ENCODE measurements at regions not wholly inside any gene's neighbourhood (a gene's known extent, or its start where the extent isn't known, plus 50 kb on each side); places are given as distances from the start of the nearest gene placed in this dataset.

GRCh38 chr7:26048663-26049062 is 103.3 kb upstream of the NFE2L3 start:
- BruUV-seq (replicated peaks): no TSS peak
- intact Hi-C loops (cut with micrococcal nuclease): no loop called here
- Histone ChIP-seq H3K9me1 (replicated peaks; ENCODE audit: control insufficient read depth, extremely low read depth, insufficient read depth, low read length) (no peaks in the 10 kb centered on the region), H4K20me1 (replicated peaks; ENCODE audit: control insufficient read depth, extremely low read depth, insufficient read depth, low read length) (no peaks in the 10 kb centered on the region), H3K9me3 (replicated peaks; ENCODE audit: control insufficient read depth, insufficient read depth, low read length) (no peaks in the 10 kb centered on the region), H3K27ac (ENCODE audit: insufficient read depth, low read depth, low read length) (no peak overlapping the region), H3K4me1 (ENCODE audit: control insufficient read depth, extremely low read depth, insufficient read depth, low read length) (no peaks in the 10 kb centered on the region), H2AFZ (ENCODE audit: low read depth, low read length) (no peak overlapping the region), H3K36me3 (ENCODE audit: control insufficient read depth in 2 of 2, extremely low read depth in 1 of 2, insufficient read depth in 2 of 2, low read length in 2 of 2) (no peaks in the 10 kb centered on the region), H3K4me2 (ENCODE audit: insufficient read depth, low read length) (no peak overlapping the region), H3K79me2 (ENCODE audit: control insufficient read depth, insufficient read depth, low read length) (no peaks in the 10 kb centered on the region), H3K27me3 (ENCODE audit: control insufficient read depth in 2 of 2, insufficient read depth in 2 of 2, low read length in 2 of 2) (peaks cover 3 to 7% of the 10 kb centered on the region in 2 experiments), H3K4me3 (replicated peaks in 1 of 3; ENCODE audit: insufficient read depth in 1 of 3, low read depth in 1 of 3, low read length in 3 of 3) (no peak overlapping the region), H3K9ac (replicated peaks; ENCODE audit: extremely low read depth, insufficient read depth, low read length) (no peak overlapping the region)
- dilution Hi-C loops (cut with MboI; ENCODE audit: extremely low pct_ligation_motif_present, low sequenced_read_pairs): no loop called here
- TF ChIP-seq MYC (IDR thresholded peaks at IDR 0.05; ENCODE audit: low read depth, low read length) (no peak), GATA2 (IDR thresholded peaks at IDR 0.05; ENCODE audit: insufficient read depth, insufficient read length, low read depth, low read length) (no peak), EZH2 (IDR thresholded peaks at IDR 0.05; ENCODE audit: borderline replicate concordance, low read depth, low read length, severe bottlenecking) (no peak), FOS (IDR thresholded peaks at IDR 0.05; ENCODE audit: borderline replicate concordance, insufficient read depth, low read length) (no peak), JUN (IDR thresholded peaks at IDR 0.05; ENCODE audit: borderline replicate concordance, insufficient read depth, insufficient read length, low read depth) (no peak), POLR2AphosphoS5 (IDR thresholded peaks at IDR 0.05; ENCODE audit: insufficient read depth, low read depth, low read length) (no peak), POLR2A (IDR thresholded peaks at IDR 0.05; ENCODE audit: low read depth, low read length) (no peak), MAX (IDR thresholded peaks at IDR 0.05; ENCODE audit: insufficient read depth, insufficient read length) (no peak)
- TF ChIP-seq, protein P1, sequence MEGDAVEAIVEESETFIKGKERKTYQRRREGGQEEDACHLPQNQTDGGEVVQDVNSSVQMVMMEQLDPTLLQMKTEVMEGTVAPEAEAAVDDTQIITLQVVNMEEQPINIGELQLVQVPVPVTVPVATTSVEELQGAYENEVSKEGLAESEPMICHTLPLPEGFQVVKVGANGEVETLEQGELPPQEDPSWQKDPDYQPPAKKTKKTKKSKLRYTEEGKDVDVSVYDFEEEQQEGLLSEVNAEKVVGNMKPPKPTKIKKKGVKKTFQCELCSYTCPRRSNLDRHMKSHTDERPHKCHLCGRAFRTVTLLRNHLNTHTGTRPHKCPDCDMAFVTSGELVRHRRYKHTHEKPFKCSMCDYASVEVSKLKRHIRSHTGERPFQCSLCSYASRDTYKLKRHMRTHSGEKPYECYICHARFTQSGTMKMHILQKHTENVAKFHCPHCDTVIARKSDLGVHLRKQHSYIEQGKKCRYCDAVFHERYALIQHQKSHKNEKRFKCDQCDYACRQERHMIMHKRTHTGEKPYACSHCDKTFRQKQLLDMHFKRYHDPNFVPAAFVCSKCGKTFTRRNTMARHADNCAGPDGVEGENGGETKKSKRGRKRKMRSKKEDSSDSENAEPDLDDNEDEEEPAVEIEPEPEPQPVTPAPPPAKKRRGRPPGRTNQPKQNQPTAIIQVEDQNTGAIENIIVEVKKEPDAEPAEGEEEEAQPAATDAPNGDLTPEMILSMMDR (IDR thresholded peaks at IDR 0.05; ENCODE audit: extremely low read depth in 1 of 2, insufficient read depth in 1 of 2, low read depth in 1 of 2, low read length in 2 of 2): no peak
- ChIA-PET CTCF (interaction anchor here (0.7 to 1.5 kb wide), 2 partner anchors 14 to 85 kb away, joined by 3 read pairs; no protein-coding TSS in a partner anchor), POLR2A (no interaction called here)
- no peak for DNase-seq (ENCODE audit: low read depth, low spot score)
- no peak for FAIRE-seq
